ENCODE measurements at regions not wholly inside any gene's neighbourhood (a gene's known extent, or its start where the extent isn't known, plus 50 kb on each side); places are given as distances from the start of the nearest gene placed in this dataset.

GRCh38 chr12:46671102-46671501, 154.7 kb downstream of the SLC38A4 start:
- Histone ChIP-seq H3K36me3 (ENCODE audit: control insufficient read depth in 2 of 4, insufficient read depth in 4 of 4, low read length in 3 of 4) (no peaks in the 10 kb centered on the region), H3K27me3 (replicated peaks in 1 of 4; ENCODE audit: control insufficient read depth in 3 of 4, extremely low read depth in 1 of 4, insufficient read depth in 3 of 4, low read length in 3 of 4) (no peaks in the 10 kb centered on the region), H3K79me2 (ENCODE audit: control insufficient read depth in 1 of 2, insufficient read depth in 2 of 2, low read length in 2 of 2) (no peaks in the 10 kb centered on the region), H2BK12ac (ENCODE audit: low read depth, low read length) (no peak overlapping the region; the same call in none of the 2 replicates), H3K23me2 (ENCODE audit: low read depth, low read length) (no peaks in the 10 kb centered on the region), H2BK15ac (ENCODE audit: low read length) (no peak overlapping the region), H4K8ac (ENCODE audit: extremely low read depth, insufficient read depth, low read length) (no peak overlapping the region), H3K14ac (ENCODE audit: insufficient read length) (no peak overlapping the region), H2BK120ac (replicated peaks; ENCODE audit: low read depth, low read length) (peak overlapping the region; percentile 39), H2AK5ac (ENCODE audit: low read depth, low read length) (no peak overlapping the region), H4K20me1 (replicated peaks in 1 of 2; ENCODE audit: control insufficient read depth in 1 of 2, insufficient read depth in 2 of 2, low read length in 2 of 2) (no peaks in the 10 kb centered on the region), H3K27ac (ENCODE audit: low read depth, low read length) (no peak overlapping the region), H3K9me3 (ENCODE audit: insufficient read depth in 2 of 2, low read depth in 1 of 2, low read length in 1 of 2) (peaks cover 0 to 28% of the 10 kb centered on the region in 2 experiments; a peak in 2 of 4 replicates), H3K4ac (replicated peaks; ENCODE audit: insufficient read length, low read depth, low read length) (no peak overlapping the region), H2BK20ac (ENCODE audit: low read length) (peak overlapping the region; percentile 8; the same call in 1 of the 2 replicates), H3K56ac (replicated peaks; ENCODE audit: insufficient read length, low read depth, low read length) (no peak overlapping the region), H2BK5ac (ENCODE audit: low read depth, low read length) (peak overlapping the region; percentile 66; the same call in 1 of the 2 replicates), H3K18ac (ENCODE audit: extremely low read depth, low read length) (peak overlapping the region; percentile 42), H2AFZ (ENCODE audit: low read length) (no peak overlapping the region), H4K91ac (replicated peaks; ENCODE audit: insufficient read length, low read length) (peak overlapping the region; percentile 37), H4K5ac (ENCODE audit: insufficient read length, low read depth, low read length) (no peak overlapping the region), H3K4me1 (replicated peaks in 1 of 4; ENCODE audit: control insufficient read depth in 3 of 4, insufficient read depth in 4 of 4, low read length in 3 of 4) (peaks cover 0 to 10% (median 1%) of the 10 kb centered on the region in 4 experiments; a peak in 4 of 7 replicates), H3K4me2 (ENCODE audit: insufficient read depth in 1 of 2, low read depth in 2 of 2, low read length in 2 of 2) (no peak overlapping the region), H3K23ac (ENCODE audit: insufficient read length) (no peak overlapping the region), H3K79me1 (ENCODE audit: low read depth, low read length) (no peaks in the 10 kb centered on the region), H3K4me3 (ENCODE audit: extremely low read depth in 1 of 4, insufficient read depth in 2 of 4, low read depth in 3 of 4, low read length in 4 of 4) (no peak overlapping the region), H3K9ac (replicated peaks in 1 of 4; ENCODE audit: extremely low read depth in 1 of 4, low read depth in 3 of 4, low read length in 3 of 4) (no peak overlapping the region)
- 98% methylated on average over 2 of the region's 2 CpGs; no CpG with 5 or more reads in 1 of the 2 experiments for WGBS, 2 experiments (ENCODE audit: extremely low coverage in 1 of 2, insufficient coverage in 1 of 2, insufficient read length in 1 of 2, insufficient replicate concordance in 2 of 2, low coverage in 1 of 2, low lambda C conversion rate in 2 of 2, missing lambda C conversion rate in 1 of 2)
- ChIA-PET POLR2A (ENCODE audit: partially characterized antibody) (interaction anchor here (2.6 kb wide), 1 partner anchor 299 kb away, joined by 18 read pairs; the partner anchor contains the start of gene SLC38A2), CTCF (ENCODE audit: partially characterized antibody) (interaction anchor here (1.7 to 2.2 kb wide), 2 partner anchors 10 to 67 kb away, joined by 3 to 9 read pairs; no protein-coding TSS in a partner anchor)
- FAIRE-seq = no peak
- no peak for TF ChIP-seq TCF12 (IDR thresholded peaks at IDR 0.05; ENCODE audit: low read depth, low read length)
- TF ChIP-seq CTCF (IDR thresholded peaks at IDR 0.05; ENCODE audit: control extremely low read depth in 1 of 3, insufficient read depth in 1 of 3, low read depth in 1 of 3, low read length in 3 of 3) = no peak
- TF ChIP-seq CTBP2 (IDR thresholded peaks at IDR 0.05; ENCODE audit: borderline replicate concordance, insufficient read depth, insufficient read length, low read length) = no peak
- no peak for TF ChIP-seq SRF (IDR thresholded peaks at IDR 0.05; ENCODE audit: low read depth, low read length)
- TF ChIP-seq HDAC2 (IDR thresholded peaks at IDR 0.05; ENCODE audit: borderline replicate concordance in 1 of 2, low read depth in 2 of 2, low read length in 2 of 2) = no peak
- TF ChIP-seq BACH1 (IDR thresholded peaks at IDR 0.05; ENCODE audit: low read length) = no peak
- no peak for TF ChIP-seq BRCA1 (IDR thresholded peaks at IDR 0.05; ENCODE audit: low read depth, low read length)
- no peak for TF ChIP-seq NANOG (IDR thresholded peaks at IDR 0.05; ENCODE audit: insufficient read depth, low read depth, low read length, poor library complexity, severe bottlenecking)
- TF ChIP-seq SUZ12 (IDR thresholded peaks at IDR 0.05; ENCODE audit: low read length) = no peak
- TF ChIP-seq GTF2F1 (IDR thresholded peaks at IDR 0.05; ENCODE audit: borderline replicate concordance, low read depth, low read length) = no peak
- no peak for TF ChIP-seq SIRT6 (IDR thresholded peaks at IDR 0.05; ENCODE audit: low read length)
- DNase-seq (ENCODE audit: low read depth in 1 of 2, low spot score in 2 of 2) = no peak
